NB4 (cell line): ENCODE measurements at regions not wholly inside any gene's neighbourhood (a gene's known extent, or its start where the extent isn't known, plus 50 kb on each side); places are given as distances from the start of the nearest gene placed in this dataset.

Experiments used
- DNase-seq: peaks from one replicate; pipeline ENCODE4 v3.0.0; 2010; ENCODE audit warnings: low read depth
- H3K4me3 ChIP-seq: one replicate; pipeline ENCODE4 v1.5.1; 2011; ENCODE audit warnings: mild to moderate bottlenecking, low read depth, low read length, moderate library complexity
- MYC ChIP-seq: IDR thresholded peaks from 2 replicates; pipeline ENCODE4 v1.6.1; 2011; ENCODE audit warnings: low read depth, low read length
- POLR2A ChIP-seq: IDR thresholded peaks from 2 replicates; pipeline ENCODE4 v1.6.1; 2011; ENCODE audit warnings: mild to moderate bottlenecking; ENCODE audit not compliant: insufficient read length; ENCODE audit errors: extremely low read depth
- TF ChIP-seq, protein P1 (sequence below): IDR thresholded peaks from one replicate; pipeline ENCODE4 v1.5.1; 2012; ENCODE audit warnings: low read depth, low read length
- TF ChIP-seq, protein P2 (sequence below): IDR thresholded peaks from 2 replicates; pipeline ENCODE4 v1.6.1; 2011; ENCODE audit warnings: low read depth, low read length

DNA sequence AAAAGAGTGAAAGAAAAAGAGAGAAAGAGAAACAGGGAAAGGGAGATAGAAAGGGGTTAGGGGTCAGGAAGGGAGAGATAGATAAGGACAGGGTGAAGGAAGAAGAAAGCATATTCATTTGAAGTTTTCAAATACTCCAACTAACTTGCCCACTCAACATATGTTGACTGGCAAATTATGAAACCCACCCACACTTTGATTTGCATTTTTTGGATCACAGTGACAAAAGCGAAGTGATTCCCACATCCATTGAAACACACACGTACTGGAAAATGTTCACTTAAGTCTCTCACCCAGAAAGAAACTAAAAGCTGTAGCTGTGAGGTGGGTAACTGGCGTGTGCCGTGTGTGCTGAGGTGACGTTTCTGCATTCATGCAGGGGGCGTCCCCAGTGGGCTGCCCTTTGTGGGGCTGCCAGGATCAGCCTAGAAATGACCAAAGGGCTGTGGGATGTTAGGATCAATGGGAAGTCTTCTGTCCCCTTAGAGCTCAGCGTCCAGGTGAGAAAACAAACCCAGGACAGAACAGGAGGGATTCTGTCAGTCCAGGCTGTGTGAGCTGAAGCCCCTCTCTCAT is 134.9 kb upstream of the ADARB2 start:
- TF ChIP-seq, protein P1, sequence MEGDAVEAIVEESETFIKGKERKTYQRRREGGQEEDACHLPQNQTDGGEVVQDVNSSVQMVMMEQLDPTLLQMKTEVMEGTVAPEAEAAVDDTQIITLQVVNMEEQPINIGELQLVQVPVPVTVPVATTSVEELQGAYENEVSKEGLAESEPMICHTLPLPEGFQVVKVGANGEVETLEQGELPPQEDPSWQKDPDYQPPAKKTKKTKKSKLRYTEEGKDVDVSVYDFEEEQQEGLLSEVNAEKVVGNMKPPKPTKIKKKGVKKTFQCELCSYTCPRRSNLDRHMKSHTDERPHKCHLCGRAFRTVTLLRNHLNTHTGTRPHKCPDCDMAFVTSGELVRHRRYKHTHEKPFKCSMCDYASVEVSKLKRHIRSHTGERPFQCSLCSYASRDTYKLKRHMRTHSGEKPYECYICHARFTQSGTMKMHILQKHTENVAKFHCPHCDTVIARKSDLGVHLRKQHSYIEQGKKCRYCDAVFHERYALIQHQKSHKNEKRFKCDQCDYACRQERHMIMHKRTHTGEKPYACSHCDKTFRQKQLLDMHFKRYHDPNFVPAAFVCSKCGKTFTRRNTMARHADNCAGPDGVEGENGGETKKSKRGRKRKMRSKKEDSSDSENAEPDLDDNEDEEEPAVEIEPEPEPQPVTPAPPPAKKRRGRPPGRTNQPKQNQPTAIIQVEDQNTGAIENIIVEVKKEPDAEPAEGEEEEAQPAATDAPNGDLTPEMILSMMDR: no peak
- TF ChIP-seq, protein P2, sequence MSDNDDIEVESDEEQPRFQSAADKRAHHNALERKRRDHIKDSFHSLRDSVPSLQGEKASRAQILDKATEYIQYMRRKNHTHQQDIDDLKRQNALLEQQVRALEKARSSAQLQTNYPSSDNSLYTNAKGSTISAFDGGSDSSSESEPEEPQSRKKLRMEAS: no peak
- TF ChIP-seq POLR2A (no peak), MYC (no peak)
- no peak for DNase-seq
- no peak overlapping the region for H3K4me3 ChIP-seq

DNA sequence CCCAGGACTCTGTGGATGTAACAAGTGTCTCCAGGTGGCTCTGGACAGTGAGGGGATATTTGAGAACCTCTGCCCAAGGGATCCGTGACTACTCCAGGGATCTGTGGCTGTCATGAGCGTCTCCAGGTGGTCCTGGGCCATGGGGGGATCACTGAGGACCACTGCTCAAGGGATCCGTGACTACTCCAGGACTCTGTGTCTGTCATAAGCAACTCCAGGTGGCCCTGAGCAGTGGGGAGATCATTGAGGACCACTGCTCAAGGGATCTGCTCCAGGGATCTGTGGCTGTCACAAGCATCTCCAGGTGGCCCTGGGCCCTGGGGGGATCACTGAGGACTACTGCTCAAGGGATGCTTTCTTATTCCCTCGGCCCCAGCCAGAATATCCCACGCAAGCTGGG is 133.2 kb upstream of the ADARB2 start:
- DNase-seq: no peak
- TF ChIP-seq, protein P1: no peak
- TF ChIP-seq POLR2A: no peak
- no peak for TF ChIP-seq MYC
- TF ChIP-seq, protein P2: no peak
- no peak overlapping the region for H3K4me3 ChIP-seq

DNA sequence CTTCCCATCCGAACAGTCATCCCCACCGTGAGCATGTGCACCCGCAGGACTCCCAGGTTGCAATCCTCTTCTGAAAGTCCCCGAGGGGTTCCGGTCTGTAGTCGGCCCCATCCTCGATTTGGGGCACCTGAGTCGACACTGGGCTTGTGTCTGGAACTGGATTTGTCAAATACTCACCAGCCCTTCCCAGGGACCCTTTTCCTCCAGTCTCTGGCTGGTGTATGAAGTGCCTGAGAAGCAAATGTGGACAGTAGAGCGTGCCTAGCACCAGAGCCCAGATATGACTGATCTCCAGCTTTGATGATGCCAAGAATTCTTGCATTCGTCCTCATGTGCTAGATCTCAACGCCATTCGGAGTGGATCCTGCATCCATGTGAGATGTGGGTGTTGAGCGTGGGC is 132.5 kb upstream of the ADARB2 start:
- H3K4me3 ChIP-seq: no peak overlapping the region
- DNase-seq: no peak
- TF ChIP-seq, protein P1: no peak
- TF ChIP-seq, protein P2: no peak
- TF ChIP-seq MYC: no peak
- no peak for TF ChIP-seq POLR2A

DNA sequence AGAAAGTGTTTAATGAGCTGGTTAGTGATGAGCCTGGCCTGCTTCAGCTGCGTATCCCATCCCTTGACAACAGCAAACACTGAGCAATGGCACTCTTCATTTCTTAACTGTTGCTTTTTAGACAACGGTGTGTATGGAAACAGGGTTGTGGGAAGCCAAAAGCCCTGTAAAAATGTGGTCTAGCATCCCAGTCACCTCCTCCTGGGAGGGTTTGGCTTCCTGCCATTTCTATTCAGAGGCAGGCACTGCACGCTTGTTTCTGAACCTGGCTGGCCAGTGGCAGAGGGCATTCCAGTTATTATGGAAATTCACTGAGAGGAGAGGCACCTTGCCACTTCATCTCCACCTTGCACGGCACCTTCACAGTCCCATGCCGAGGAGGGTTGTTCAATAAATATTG is 123.0 kb upstream of the ADARB2 start:
- no peak for DNase-seq
- TF ChIP-seq, protein P2: no peak
- TF ChIP-seq MYC (no peak), POLR2A (no peak)
- TF ChIP-seq, protein P1: no peak
- H3K4me3 ChIP-seq: no peak overlapping the region

DNA sequence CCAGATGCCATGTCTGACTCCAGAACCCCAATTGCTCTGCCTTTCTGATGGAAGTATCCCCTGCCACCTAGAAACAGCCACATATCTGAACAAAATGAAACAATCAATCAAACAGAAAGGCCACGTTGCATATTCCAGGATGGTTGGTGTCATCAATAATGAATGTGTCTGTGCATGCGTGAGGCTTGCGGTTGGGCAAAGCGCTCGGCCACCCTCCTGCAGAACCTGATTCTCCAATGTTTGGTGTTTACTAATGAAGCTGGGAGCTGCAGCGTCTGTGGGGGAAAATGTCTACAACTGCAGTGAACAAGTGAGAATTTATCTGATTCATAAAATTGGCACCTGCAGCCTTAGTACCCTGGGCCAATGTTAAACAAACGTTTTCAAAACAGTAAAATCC is 121.2 kb upstream of the ADARB2 start:
- TF ChIP-seq POLR2A (no peak), MYC (no peak)
- TF ChIP-seq, protein P2: no peak
- TF ChIP-seq, protein P1: no peak
- H3K4me3 ChIP-seq: no peak overlapping the region
- DNase-seq: no peak

DNA sequence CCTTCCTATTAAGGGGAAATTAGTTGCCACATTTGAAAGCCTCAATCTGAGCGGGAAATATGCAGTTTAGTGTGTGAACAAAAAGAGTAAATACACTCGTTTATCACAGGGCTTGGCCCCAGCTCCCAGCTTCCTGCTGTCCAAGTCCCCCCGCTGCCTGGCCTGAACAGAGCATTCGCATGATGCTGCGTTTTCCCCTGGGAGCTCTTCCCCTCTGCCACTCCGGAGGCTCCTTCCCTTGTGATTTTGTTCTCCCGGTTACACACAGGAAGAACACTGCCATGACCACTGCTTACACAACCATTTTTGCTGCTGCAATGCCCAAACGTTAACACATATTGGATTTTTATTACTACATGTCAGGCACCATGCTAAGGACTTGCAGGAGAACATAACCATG is 120.7 kb upstream of the ADARB2 start:
- TF ChIP-seq, protein P1: no peak
- TF ChIP-seq POLR2A: no peak
- TF ChIP-seq MYC: no peak
- TF ChIP-seq, protein P2: no peak
- peak; percentile 25 for DNase-seq
- H3K4me3 ChIP-seq: no peak overlapping the region
